ENCODE measurements at regions not wholly inside any gene's neighbourhood (a gene's known extent, or its start where the extent isn't known, plus 50 kb on each side); places are given as distances from the start of the nearest gene placed in this dataset.
"Not testable (repeated sequence)": the region's sequence is repeated elsewhere in the genome, so short reads cannot be mapped to it uniquely, and the experiment has no call there.

GRCh38 chr14:99995700-99996356, 69.4 kb upstream of the EVL start:
- TF ChIP-seq CTCF (IDR thresholded peaks at IDR 0.05), result peak; percentile 91
- no peak for DNase-seq
- intact Hi-C loops (cut with DNase I), result no loop called here
- H3K27me3 ChIP-seq, result no peaks in the 10 kb centered on the region
- H3K36me3 ChIP-seq, result no peaks in the 10 kb centered on the region
- H3K9me3 ChIP-seq, result no peaks in the 10 kb centered on the region
- peaks cover 2% of the 10 kb centered on the region for H3K4me1 ChIP-seq
- no peak overlapping the region for H3K27ac ChIP-seq
- peak; percentile 99 for ATAC-seq
- no peak overlapping the region for H3K4me3 ChIP-seq

- TF ChIP-seq CTCF (IDR thresholded peaks at IDR 0.05), result no peak
Observed at GRCh38 chr14:99996951-99997571, 68.2 kb upstream of the EVL start.

GRCh38 chr14:100000398-100000797, 64.8 kb upstream of the EVL start:
- H3K27me3 ChIP-seq; DNase-seq; H3K9me3 ChIP-seq; H3K27ac ChIP-seq; ATAC-seq; intact Hi-C loops (cut with DNase I); H3K4me1 ChIP-seq; H3K4me3 ChIP-seq; H3K36me3 ChIP-seq: not testable (repeated sequence)

More at GRCh38 chr14:99996951-99997571, 68.2 kb upstream of the EVL start:
- no peaks in the 10 kb centered on the region for H3K4me1 ChIP-seq
- no peak overlapping the region for H3K27ac ChIP-seq
- DNase-seq, result no peak
- ATAC-seq, result no peak
- no peaks in the 10 kb centered on the region for H3K36me3 ChIP-seq
- no peaks in the 10 kb centered on the region for H3K9me3 ChIP-seq
- H3K4me3 ChIP-seq, result no peak overlapping the region
- no peaks in the 10 kb centered on the region for H3K27me3 ChIP-seq
- intact Hi-C loops (cut with DNase I), result no loop called here

- Histone ChIP-seq H3K9me3 (no peaks in the 10 kb centered on the region), H3K27me3 (no peaks in the 10 kb centered on the region), H3K36me3 (no peaks in the 10 kb centered on the region), H3K4me1 (no peaks in the 10 kb centered on the region), H3K4me3 (no peak overlapping the region), H3K27ac (no peak overlapping the region)
- DNase-seq, result no peak
- ATAC-seq, result no peak
- TF ChIP-seq CTCF (IDR thresholded peaks at IDR 0.05), result no peak
- intact Hi-C loops (cut with DNase I), result no loop called here
Observed at GRCh38 chr14:100004392-100004791, 60.8 kb upstream of the EVL start.

GRCh38 chr14:100007254-100007653, 58.0 kb upstream of the EVL start:
- no peak for TF ChIP-seq CTCF (IDR thresholded peaks at IDR 0.05)
- Histone ChIP-seq H3K9me3 (no peaks in the 10 kb centered on the region), H3K27me3 (no peaks in the 10 kb centered on the region), H3K27ac (no peak overlapping the region), H3K4me1 (no peaks in the 10 kb centered on the region), H3K36me3 (no peaks in the 10 kb centered on the region), H3K4me3 (no peak overlapping the region)
- DNase-seq (no peak), ATAC-seq (no peak)
- intact Hi-C loops (cut with DNase I), result no loop called here

GRCh38 chr14:100009802-100010201, 55.4 kb upstream of the EVL start:
- H3K27ac ChIP-seq; DNase-seq; H3K4me3 ChIP-seq; ATAC-seq; H3K4me1 ChIP-seq; H3K9me3 ChIP-seq; H3K27me3 ChIP-seq; intact Hi-C loops (cut with DNase I); H3K36me3 ChIP-seq: not testable (repeated sequence)

Data from upper lobe of right lung (tissue), 1 donor.